A549 (cell line): ENCODE measurements at regions not wholly inside any gene's neighbourhood (a gene's known extent, or its start where the extent isn't known, plus 50 kb on each side); places are given as distances from the start of the nearest gene placed in this dataset.

Experiments used
- BHLHE40 ChIP-seq: IDR thresholded peaks from 2 replicates; pipeline ENCODE4 v1.6.1; 2012; ENCODE audit warnings: low read depth, low read length, inconsistent platforms
- CHD2 ChIP-seq: fragments of 150-350 bp; IDR thresholded peaks from 2 replicates; pipeline ENCODE4 v1.6.1; 2014; ENCODE audit warnings: low read length; ENCODE audit not compliant: partially characterized antibody
- CTCF ChIP-seq: fragments of >200 bp; sonication (Bioruptor Twin); formaldehyde crosslinking; IDR thresholded peaks from 3 replicates; pipeline ENCODE4 v1.5.1; 2016
- HDAC2 ChIP-seq: fragments of 200-600 bp; sonication (generic); IDR thresholded peaks from 2 replicates; pipeline ENCODE4 v1.6.1; 2016
- HOXB5 ChIP-seq: fragments of 250-450 bp; sonication (Bioruptor Pico); IDR thresholded peaks from 2 replicates; pipeline ENCODE4 v1.5.0; 2020; ENCODE audit warnings: mild to moderate bottlenecking, moderate library complexity
- JUNB ChIP-seq: fragments of >200 bp; sonication (Bioruptor Twin); formaldehyde crosslinking; IDR thresholded peaks from 2 replicates; pipeline ENCODE4 v1.6.1; 2016
- KDM1A ChIP-seq: fragments of 200-600 bp; sonication (generic); IDR thresholded peaks from 2 replicates; pipeline ENCODE4 v1.6.1; 2016; ENCODE audit warnings: low read depth, mild to moderate bottlenecking
- MAZ ChIP-seq: fragments of 150-350 bp; IDR thresholded peaks from 2 replicates; pipeline ENCODE4 v1.6.1; 2014; ENCODE audit warnings: antibody characterized with exemption, low read depth, low read length, borderline replicate concordance
- RNF2 ChIP-seq: fragments of 200-600 bp; sonication (generic); IDR thresholded peaks from 2 replicates; pipeline ENCODE4 v1.6.1; 2016; ENCODE audit warnings: low read depth, mild to moderate bottlenecking, antibody characterized with exemption, moderate library complexity, borderline replicate concordance
- ZFP36 ChIP-seq: fragments of 450-650 bp; IDR thresholded peaks from 2 replicates; pipeline ENCODE4 v1.6.1; 2014; ENCODE audit warnings: borderline replicate concordance; ENCODE audit not compliant: partially characterized antibody
- TF ChIP-seq, protein P1 (sequence below): fragments of 200-600 bp; sonication (generic); IDR thresholded peaks from 2 replicates; pipeline ENCODE4 v1.6.1; 2016; ENCODE audit warnings: antibody characterized with exemption, mild to moderate bottlenecking, moderate library complexity
- TF ChIP-seq, protein P2 (sequence below): IDR thresholded peaks from 2 replicates; pipeline ENCODE4 v1.6.1; 2012

DNA sequence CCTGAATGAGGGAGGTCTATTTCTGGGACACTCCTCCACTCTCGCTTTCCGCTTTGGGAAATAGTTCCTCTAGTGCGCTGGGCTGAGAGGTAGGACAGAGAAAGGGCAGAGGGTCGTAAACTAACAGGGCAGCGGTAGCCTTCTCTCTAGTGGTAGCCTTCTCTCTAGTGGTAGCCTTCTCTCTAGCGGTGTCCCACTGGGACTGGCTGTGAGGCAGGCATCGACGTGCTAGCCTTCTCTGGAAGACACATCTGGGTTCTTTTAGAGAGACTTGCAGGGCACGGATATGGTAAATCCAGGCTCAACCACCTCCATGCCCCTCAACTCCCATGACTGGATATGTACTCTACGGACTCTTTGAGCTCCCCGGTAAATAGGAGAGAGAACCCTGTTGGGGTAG, 74.7 kb upstream of the SLC22A16 start:
- TF ChIP-seq CTCF (no peak), JUNB (no peak), HOXB5 (no peak), CHD2 (no peak), MAZ (no peak), KDM1A (no peak), BHLHE40 (no peak), RNF2 (no peak), HDAC2 (no peak), ZFP36 (no peak)
- TF ChIP-seq, protein P1, sequence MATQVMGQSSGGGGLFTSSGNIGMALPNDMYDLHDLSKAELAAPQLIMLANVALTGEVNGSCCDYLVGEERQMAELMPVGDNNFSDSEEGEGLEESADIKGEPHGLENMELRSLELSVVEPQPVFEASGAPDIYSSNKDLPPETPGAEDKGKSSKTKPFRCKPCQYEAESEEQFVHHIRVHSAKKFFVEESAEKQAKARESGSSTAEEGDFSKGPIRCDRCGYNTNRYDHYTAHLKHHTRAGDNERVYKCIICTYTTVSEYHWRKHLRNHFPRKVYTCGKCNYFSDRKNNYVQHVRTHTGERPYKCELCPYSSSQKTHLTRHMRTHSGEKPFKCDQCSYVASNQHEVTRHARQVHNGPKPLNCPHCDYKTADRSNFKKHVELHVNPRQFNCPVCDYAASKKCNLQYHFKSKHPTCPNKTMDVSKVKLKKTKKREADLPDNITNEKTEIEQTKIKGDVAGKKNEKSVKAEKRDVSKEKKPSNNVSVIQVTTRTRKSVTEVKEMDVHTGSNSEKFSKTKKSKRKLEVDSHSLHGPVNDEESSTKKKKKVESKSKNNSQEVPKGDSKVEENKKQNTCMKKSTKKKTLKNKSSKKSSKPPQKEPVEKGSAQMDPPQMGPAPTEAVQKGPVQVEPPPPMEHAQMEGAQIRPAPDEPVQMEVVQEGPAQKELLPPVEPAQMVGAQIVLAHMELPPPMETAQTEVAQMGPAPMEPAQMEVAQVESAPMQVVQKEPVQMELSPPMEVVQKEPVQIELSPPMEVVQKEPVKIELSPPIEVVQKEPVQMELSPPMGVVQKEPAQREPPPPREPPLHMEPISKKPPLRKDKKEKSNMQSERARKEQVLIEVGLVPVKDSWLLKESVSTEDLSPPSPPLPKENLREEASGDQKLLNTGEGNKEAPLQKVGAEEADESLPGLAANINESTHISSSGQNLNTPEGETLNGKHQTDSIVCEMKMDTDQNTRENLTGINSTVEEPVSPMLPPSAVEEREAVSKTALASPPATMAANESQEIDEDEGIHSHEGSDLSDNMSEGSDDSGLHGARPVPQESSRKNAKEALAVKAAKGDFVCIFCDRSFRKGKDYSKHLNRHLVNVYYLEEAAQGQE, result no peak
- TF ChIP-seq, protein P2, sequence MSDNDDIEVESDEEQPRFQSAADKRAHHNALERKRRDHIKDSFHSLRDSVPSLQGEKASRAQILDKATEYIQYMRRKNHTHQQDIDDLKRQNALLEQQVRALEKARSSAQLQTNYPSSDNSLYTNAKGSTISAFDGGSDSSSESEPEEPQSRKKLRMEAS, result no peak
